GM12874 (cell line): ENCODE measurements at regions not wholly inside any gene's neighbourhood (a gene's known extent, or its start where the extent isn't known, plus 50 kb on each side); places are given as distances from the start of the nearest gene placed in this dataset.

ENCODE experiments used
- CTCF ChIP-seq: IDR thresholded peaks from 2 replicates; pipeline ENCODE4 v1.5.1; 2011; ENCODE audit warnings: low read depth, mild to moderate bottlenecking, control low read depth, low read length, moderate library complexity; ENCODE audit not compliant: insufficient read depth

GRCh38 chr2:173766537-173767289 lies 198.5 kb downstream of the SP3 start:
- TF ChIP-seq CTCF = no peak

GRCh38 chr2:173770947-173771678 lies 194.1 kb downstream of the SP3 start:
- no peak for TF ChIP-seq CTCF

- no peak for TF ChIP-seq CTCF
These were observed 193.0 kb downstream of the SP3 start for GRCh38 chr2:173772205-173772604.

GRCh38 chr2:173773076-173773475 lies 192.1 kb downstream of the SP3 start:
- TF ChIP-seq CTCF = no peak

- TF ChIP-seq CTCF = no peak
These were observed 189.7 kb downstream of the SP3 start for GRCh38 chr2:173775440-173775839.

- no peak for TF ChIP-seq CTCF
These were observed 182.5 kb downstream of the SP3 start for GRCh38 chr2:173782681-173783080.

- no peak for TF ChIP-seq CTCF
These were observed 181.8 kb downstream of the SP3 start for GRCh38 chr2:173783382-173783781.
